GM12864 (cell line): ENCODE measurements at regions not wholly inside any gene's neighbourhood (a gene's known extent, or its start where the extent isn't known, plus 50 kb on each side); places are given as distances from the start of the nearest gene placed in this dataset.

Experiments used
- DNase-seq: peaks from one replicate; pipeline ENCODE4 v3.0.0-alpha.2; 2011; ENCODE audit warnings: low read depth
- H3K4me3 ChIP-seq: 2 replicates; pipeline ENCODE4 v1.5.1; 2011; ENCODE audit warnings: mild to moderate bottlenecking, low read depth, low read length, control low read depth
- TF ChIP-seq, protein P1 (sequence below): IDR thresholded peaks from 2 replicates; pipeline ENCODE4 v1.5.1; 2011; ENCODE audit warnings: low read depth, mild to moderate bottlenecking, moderate library complexity, low read length, control low read depth, inconsistent platforms; ENCODE audit errors: missing control alignments

DNA sequence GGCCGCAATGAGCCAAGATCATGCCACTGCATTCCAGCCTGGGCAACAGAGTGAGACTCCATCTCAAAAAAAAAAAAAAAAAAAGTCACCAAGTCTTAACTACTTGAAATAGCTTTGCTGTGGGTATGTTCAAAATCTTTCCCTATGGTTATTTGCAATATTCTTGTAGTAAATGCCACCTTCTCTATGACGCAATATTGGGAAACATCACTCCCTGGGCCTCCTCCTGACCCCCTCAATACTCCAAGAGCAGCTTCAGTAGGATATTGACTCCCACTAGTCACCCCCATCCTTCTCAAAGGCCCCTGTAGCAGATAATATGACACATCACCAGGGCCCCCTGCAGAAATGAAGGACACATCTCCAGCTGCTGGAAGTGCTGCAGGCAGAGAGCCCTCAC is 137.8 kb downstream of the AIPL1 start:
- TF ChIP-seq, protein P1, sequence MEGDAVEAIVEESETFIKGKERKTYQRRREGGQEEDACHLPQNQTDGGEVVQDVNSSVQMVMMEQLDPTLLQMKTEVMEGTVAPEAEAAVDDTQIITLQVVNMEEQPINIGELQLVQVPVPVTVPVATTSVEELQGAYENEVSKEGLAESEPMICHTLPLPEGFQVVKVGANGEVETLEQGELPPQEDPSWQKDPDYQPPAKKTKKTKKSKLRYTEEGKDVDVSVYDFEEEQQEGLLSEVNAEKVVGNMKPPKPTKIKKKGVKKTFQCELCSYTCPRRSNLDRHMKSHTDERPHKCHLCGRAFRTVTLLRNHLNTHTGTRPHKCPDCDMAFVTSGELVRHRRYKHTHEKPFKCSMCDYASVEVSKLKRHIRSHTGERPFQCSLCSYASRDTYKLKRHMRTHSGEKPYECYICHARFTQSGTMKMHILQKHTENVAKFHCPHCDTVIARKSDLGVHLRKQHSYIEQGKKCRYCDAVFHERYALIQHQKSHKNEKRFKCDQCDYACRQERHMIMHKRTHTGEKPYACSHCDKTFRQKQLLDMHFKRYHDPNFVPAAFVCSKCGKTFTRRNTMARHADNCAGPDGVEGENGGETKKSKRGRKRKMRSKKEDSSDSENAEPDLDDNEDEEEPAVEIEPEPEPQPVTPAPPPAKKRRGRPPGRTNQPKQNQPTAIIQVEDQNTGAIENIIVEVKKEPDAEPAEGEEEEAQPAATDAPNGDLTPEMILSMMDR, result no peak
- DNase-seq, result no peak
- H3K4me3 ChIP-seq, result no peak overlapping the region

DNA sequence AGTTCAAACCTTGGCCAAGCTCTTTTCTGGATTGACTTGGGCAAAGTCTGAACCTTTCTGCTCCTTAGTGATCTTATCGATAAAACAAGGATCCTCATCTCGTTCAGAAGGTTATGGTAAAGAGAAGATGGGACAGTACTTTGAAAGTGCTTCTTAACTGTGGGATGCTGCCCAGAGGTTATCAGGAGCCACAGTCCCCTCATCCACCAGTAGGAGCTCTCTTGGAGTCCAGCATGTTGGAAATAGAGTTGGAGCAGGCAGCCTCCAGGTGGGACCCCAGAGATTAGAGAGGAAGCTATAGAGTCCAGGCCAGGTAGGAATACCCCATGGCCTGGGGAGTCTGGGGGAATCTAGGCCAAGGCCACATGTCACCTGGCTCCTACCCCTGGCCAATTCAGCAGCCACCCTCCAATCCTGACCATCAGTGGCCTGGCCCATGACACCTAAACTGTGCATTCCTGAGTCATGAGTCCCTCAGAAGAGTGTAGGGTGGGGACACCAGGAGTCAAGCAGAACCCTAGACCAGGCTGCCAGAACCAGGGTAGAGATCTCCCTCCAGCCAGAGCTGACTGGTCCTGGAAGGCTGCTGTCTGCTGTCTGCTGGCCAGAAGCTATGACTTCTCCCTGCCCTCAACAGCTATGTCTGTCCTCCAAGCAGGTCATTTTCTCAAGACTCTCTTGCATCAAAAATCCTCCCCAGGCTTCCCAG is 144.3 kb downstream of the AIPL1 start:
- TF ChIP-seq, protein P1, result no peak
- no peak overlapping the region for H3K4me3 ChIP-seq
- no peak for DNase-seq

DNA sequence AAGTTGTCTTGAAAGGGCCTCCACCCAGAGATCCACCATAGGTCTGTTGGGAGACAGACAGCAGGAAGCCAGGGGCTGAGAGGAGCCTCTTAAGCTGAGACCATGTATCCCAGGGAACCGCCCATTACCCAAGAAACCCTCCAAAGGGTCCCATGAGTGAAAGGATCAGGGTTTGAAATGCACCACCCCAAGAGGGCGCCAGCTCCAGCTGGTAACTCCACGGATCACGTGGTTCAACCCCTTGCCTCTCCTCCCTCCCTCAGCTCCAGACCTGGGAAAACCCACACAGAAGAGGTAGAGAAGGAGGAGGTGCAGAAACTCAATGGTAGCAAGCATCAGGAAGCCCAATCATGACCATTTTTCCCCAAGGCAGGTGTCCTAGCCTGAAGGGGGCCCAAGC is 148.7 kb downstream of the AIPL1 start:
- no peak for DNase-seq
- H3K4me3 ChIP-seq, result no peak overlapping the region
- TF ChIP-seq, protein P1, result peak; percentile 6

DNA sequence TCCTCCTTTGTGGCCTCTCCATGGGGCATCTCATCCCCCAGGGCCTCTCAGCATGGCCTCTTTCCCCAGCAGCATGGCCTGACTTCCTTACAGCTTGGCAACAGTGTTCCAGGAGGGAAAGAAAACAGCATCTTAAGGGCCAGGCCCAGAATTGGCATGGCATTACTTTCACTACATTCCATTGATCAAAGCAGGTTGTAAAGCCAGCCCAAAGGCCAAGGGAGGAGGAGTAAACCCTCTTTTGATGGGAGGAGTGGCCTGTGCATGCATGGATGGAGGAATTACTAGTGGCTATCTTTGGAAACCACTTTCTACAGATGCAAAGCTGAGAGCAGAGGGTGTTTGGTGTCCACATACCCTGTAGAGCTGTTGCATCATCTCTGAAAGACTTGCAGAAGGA is 149.4 kb downstream of the AIPL1 start:
- no peak for DNase-seq
- TF ChIP-seq, protein P1, result no peak
- no peak overlapping the region for H3K4me3 ChIP-seq

DNA sequence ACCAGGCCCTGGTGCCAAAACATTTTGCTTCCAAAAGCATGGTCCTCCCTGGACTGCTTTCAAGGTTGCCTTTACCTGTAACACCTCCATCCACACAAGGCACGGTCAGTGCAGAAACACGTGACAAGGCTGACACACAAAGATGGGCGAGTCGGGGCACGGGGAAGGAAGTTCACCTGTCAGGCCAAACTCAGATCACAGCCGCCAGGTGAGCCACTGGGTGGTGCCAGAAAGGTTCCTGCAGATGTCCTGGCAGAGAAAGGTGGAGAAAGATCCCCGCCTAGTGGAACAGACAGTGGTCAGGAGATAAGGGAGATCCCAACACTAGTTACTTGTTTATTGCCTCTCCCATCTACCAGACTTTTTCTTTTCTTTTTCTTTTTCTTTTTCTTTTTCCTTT is 155.3 kb downstream of the AIPL1 start:
- TF ChIP-seq, protein P1, result peak; percentile 24
- DNase-seq, result no peak
- H3K4me3 ChIP-seq, result no peak overlapping the region

DNA sequence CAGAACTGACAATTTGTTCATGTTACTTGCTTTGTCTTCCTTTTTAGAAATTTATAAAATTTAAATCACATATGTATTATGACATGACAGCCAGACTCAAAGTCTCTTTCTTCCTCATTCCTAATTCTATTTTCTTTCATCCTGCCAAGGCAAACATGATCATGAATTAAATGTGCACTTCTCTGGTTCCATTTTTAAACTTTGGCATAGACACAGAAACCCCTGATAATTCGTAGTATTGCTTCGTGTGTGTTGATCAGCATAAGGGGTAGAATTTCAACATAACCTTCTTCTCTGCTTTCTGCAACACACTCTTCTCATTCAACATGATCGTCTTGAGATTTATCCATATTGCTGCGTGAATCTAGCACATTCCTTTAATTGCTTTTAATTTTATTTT is 156.5 kb downstream of the AIPL1 start:
- no peak overlapping the region for H3K4me3 ChIP-seq
- TF ChIP-seq, protein P1, result no peak
- DNase-seq, result no peak

DNA sequence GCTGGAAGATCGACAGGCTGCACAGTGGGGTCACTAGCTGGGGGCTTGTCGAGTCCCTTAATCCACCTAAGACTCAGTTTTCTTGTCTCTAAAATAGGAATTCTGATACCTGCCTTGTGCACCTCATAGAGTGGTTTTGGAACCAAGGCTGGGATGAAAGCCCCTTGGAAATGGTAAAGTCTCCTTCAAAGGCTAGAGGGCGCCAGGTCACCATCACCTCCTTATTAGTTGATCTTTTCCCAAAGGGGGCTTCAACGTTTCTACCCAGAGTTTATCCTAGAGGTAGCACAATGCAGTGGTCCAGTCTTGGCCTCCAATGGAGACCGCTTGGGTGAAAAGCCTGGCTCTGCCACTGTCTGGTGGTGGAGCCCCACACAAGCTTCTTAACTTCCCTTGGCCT is 158.2 kb downstream of the AIPL1 start:
- TF ChIP-seq, protein P1, result no peak
- no peak for DNase-seq
- H3K4me3 ChIP-seq, result no peak overlapping the region
